ENCODE measurements at regions not wholly inside any gene's neighbourhood (a gene's known extent, or its start where the extent isn't known, plus 50 kb on each side); places are given as distances from the start of the nearest gene placed in this dataset.

DNA sequence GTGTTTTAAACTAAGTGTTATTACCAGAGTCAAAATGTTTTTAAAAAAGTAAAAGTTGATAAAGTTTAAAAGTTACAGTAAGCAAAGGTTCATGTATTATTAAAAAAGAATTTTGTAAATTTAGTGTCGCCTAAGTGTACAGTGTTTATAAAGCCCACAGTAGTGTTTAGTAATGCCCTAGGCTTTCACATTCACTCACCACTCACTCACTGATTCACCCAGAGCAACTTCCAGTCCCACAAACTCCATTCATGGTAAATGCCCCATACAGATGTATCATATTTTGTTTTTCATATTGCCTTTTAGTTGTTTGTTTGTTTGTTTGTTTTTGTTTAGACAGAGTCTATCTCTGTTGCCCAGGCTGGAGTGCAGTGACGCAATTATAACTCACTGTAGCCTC is 353.8 kb upstream of the PTBP2 start:
- TF ChIP-seq, protein P1, sequence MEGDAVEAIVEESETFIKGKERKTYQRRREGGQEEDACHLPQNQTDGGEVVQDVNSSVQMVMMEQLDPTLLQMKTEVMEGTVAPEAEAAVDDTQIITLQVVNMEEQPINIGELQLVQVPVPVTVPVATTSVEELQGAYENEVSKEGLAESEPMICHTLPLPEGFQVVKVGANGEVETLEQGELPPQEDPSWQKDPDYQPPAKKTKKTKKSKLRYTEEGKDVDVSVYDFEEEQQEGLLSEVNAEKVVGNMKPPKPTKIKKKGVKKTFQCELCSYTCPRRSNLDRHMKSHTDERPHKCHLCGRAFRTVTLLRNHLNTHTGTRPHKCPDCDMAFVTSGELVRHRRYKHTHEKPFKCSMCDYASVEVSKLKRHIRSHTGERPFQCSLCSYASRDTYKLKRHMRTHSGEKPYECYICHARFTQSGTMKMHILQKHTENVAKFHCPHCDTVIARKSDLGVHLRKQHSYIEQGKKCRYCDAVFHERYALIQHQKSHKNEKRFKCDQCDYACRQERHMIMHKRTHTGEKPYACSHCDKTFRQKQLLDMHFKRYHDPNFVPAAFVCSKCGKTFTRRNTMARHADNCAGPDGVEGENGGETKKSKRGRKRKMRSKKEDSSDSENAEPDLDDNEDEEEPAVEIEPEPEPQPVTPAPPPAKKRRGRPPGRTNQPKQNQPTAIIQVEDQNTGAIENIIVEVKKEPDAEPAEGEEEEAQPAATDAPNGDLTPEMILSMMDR (conservative IDR thresholded peaks at IDR 0.05; ENCODE audit: low read length) = no peak
- TF ChIP-seq EZH2phosphoT487 (IDR thresholded peaks at IDR 0.05; ENCODE audit: borderline replicate concordance, low read depth, low read length) = no peak

Data from OCI-LY7 (cell line).